ENCODE measurements at regions not wholly inside any gene's neighbourhood (a gene's known extent, or its start where the extent isn't known, plus 50 kb on each side); places are given as distances from the start of the nearest gene placed in this dataset.

- TF ChIP-seq, protein P1, sequence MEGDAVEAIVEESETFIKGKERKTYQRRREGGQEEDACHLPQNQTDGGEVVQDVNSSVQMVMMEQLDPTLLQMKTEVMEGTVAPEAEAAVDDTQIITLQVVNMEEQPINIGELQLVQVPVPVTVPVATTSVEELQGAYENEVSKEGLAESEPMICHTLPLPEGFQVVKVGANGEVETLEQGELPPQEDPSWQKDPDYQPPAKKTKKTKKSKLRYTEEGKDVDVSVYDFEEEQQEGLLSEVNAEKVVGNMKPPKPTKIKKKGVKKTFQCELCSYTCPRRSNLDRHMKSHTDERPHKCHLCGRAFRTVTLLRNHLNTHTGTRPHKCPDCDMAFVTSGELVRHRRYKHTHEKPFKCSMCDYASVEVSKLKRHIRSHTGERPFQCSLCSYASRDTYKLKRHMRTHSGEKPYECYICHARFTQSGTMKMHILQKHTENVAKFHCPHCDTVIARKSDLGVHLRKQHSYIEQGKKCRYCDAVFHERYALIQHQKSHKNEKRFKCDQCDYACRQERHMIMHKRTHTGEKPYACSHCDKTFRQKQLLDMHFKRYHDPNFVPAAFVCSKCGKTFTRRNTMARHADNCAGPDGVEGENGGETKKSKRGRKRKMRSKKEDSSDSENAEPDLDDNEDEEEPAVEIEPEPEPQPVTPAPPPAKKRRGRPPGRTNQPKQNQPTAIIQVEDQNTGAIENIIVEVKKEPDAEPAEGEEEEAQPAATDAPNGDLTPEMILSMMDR (IDR thresholded peaks at IDR 0.05 in 4 of 5, conservative IDR thresholded peaks at IDR 0.05 in 1 of 5): no peak
- no peak for TF ChIP-seq POLR2A (IDR thresholded peaks at IDR 0.05)
Measured at GRCh38 chr15:72902245-72902918, 118.8 kb upstream of the ADPGK start.
